H1 (cell line): ENCODE measurements at regions not wholly inside any gene's neighbourhood (a gene's known extent, or its start where the extent isn't known, plus 50 kb on each side); places are given as distances from the start of the nearest gene placed in this dataset.
A peak's percentile ranks its signal among the peaks of the same experiment; 100 is the strongest.

Experiments
- CTCF ChIA-PET: fragments of 300-600 bp; sonication (Branson Sonifier 250); formaldehyde crosslinking; loops from one replicate; lab custom pipeline; 2021; ENCODE audit not compliant: partially characterized antibody; lab: Charles Lee
- POLR2A ChIA-PET: fragments of 300-600 bp; sonication (Branson Sonifier 250); formaldehyde crosslinking; loops from one replicate; lab custom pipeline; 2021; ENCODE audit warnings: inconsistent platforms; ENCODE audit not compliant: partially characterized antibody; lab: Charles Lee
- DNase-seq, 2 experiments: peaks; one replicate each; pipeline versions ENCODE4 v3.0.0 to v3.0.0-alpha.2; 2010 to 2022; ENCODE audit warnings: low spot score in 2 of 2, low read depth in 1 of 2, mixed read lengths in 1 of 2
- FAIRE-seq: peaks from 2 replicates; lab custom pipeline; 2011; peaks lifted over from hg19 to GRCh38; lab: Jason Lieb, UNC
- H2AFZ ChIP-seq: 2 replicates; pipeline ENCODE4 v1.8.1; 2012; ENCODE audit warnings: low read length, inconsistent platforms
- H2AK5ac ChIP-seq: 2 replicates; pipeline ENCODE4 v1.6.1; 2013; ENCODE audit warnings: low read depth, low read length
- H2BK120ac ChIP-seq: replicated peaks from 2 replicates; pipeline ENCODE3; 2013; ENCODE audit warnings: low read depth, low read length, inconsistent platforms
- H2BK12ac ChIP-seq: 2 replicates; pipeline ENCODE4 v1.6.1; 2013; ENCODE audit warnings: low read depth, low read length
- H2BK15ac ChIP-seq: 2 replicates; pipeline ENCODE4 v1.6.1; 2013; ENCODE audit warnings: low read length
- H2BK20ac ChIP-seq: 2 replicates; pipeline ENCODE4 v1.6.1; 2013; ENCODE audit warnings: low read length
- H2BK5ac ChIP-seq: 2 replicates; pipeline ENCODE4 v1.6.1; 2013; ENCODE audit warnings: low read depth, low read length
- H3K14ac ChIP-seq: 2 replicates; pipeline ENCODE4 v1.6.1; 2013; ENCODE audit warnings: inconsistent platforms; ENCODE audit not compliant: insufficient read length
- H3K18ac ChIP-seq: 2 replicates; pipeline ENCODE4 v1.6.1; 2013; ENCODE audit warnings: low read length; ENCODE audit errors: extremely low read depth
- H3K23ac ChIP-seq: 2 replicates; pipeline ENCODE4 v1.6.1; 2013; ENCODE audit warnings: inconsistent platforms; ENCODE audit not compliant: insufficient read length
- H3K23me2 ChIP-seq: 2 replicates; pipeline ENCODE4 v1.6.1; 2013; ENCODE audit warnings: low read depth, low read length
- H3K27ac ChIP-seq: 2 replicates; pipeline ENCODE4 v1.6.1; 2011; ENCODE audit warnings: low read depth, low read length, inconsistent platforms
- H3K27me3 ChIP-seq, 4 experiments: replicated peaks in 1 of 4; 1 replicate in 1 of 4; 2 replicates in 3 of 4; pipeline versions ENCODE4 v1.6.1 to v1.8.1; 2011 to 2013; ENCODE audit warnings: low read length in 3 of 4, mild to moderate bottlenecking in 3 of 4, inconsistent platforms in 2 of 4, mixed read lengths in 2 of 4, moderate library complexity in 1 of 4; ENCODE audit not compliant: control insufficient read depth in 3 of 4, insufficient read depth in 3 of 4; ENCODE audit errors: extremely low read depth in 1 of 4
- H3K36me3 ChIP-seq, 4 experiments: 2 replicates each; pipeline versions ENCODE4 v1.6.1 to v1.8.1; 2011 to 2013; ENCODE audit warnings: mild to moderate bottlenecking in 4 of 4, low read length in 3 of 4, moderate library complexity in 2 of 4, control low read depth in 1 of 4, inconsistent platforms in 1 of 4; ENCODE audit not compliant: insufficient read depth in 4 of 4, control insufficient read depth in 2 of 4
- H3K4ac ChIP-seq: replicated peaks from 2 replicates; pipeline ENCODE3; 2013; ENCODE audit warnings: low read length, low read depth, mixed read lengths, inconsistent platforms; ENCODE audit not compliant: insufficient read length
- H3K4me1 ChIP-seq, 4 experiments: replicated peaks in 1 of 4; 1 replicate in 1 of 4; 2 replicates in 3 of 4; pipeline versions ENCODE4 v1.6.1 to v1.8.1; 2011 to 2013; ENCODE audit warnings: low read length in 3 of 4, inconsistent platforms in 2 of 4, mixed read lengths in 1 of 4; ENCODE audit not compliant: insufficient read depth in 4 of 4, control insufficient read depth in 3 of 4
- H3K4me2 ChIP-seq, 2 experiments: 2 replicates each; pipeline versions ENCODE4 v1.6.1 to v1.8.1; 2011 to 2013; ENCODE audit warnings: low read depth in 2 of 2, low read length in 2 of 2, control low read depth in 1 of 2, inconsistent platforms in 1 of 2, mild to moderate bottlenecking in 1 of 2; ENCODE audit not compliant: insufficient read depth in 1 of 2
- H3K4me3 ChIP-seq, 4 experiments: fragments of 200-600, 300-600 bp in 1 of 4; sonication (generic), shearing (Covaris generic), sonication (Bioruptor Twin) in 1 of 4; 2 replicates each; pipeline versions ENCODE4 v1.5.1 to v1.8.1; 2011 to 2016; ENCODE audit warnings: low read length in 4 of 4, low read depth in 3 of 4, control low read depth in 2 of 4, inconsistent platforms in 2 of 4, mild to moderate bottlenecking in 2 of 4, mixed read lengths in 1 of 4, moderate library complexity in 1 of 4; ENCODE audit not compliant: insufficient read depth in 2 of 4; ENCODE audit errors: extremely low read depth in 1 of 4
- H3K56ac ChIP-seq: replicated peaks from 2 replicates; pipeline ENCODE3; 2013; ENCODE audit warnings: low read depth, mild to moderate bottlenecking, mixed read lengths, low read length, inconsistent platforms; ENCODE audit not compliant: insufficient read length
- H3K79me1 ChIP-seq: 2 replicates; pipeline ENCODE4 v1.6.1; 2013; ENCODE audit warnings: low read depth, low read length, control low read depth
- H3K79me2 ChIP-seq, 2 experiments: 2 replicates each; pipeline versions ENCODE4 v1.6.1 to v1.8.1; 2012 to 2013; ENCODE audit warnings: low read length in 2 of 2, mild to moderate bottlenecking in 2 of 2, inconsistent platforms in 1 of 2; ENCODE audit not compliant: insufficient read depth in 2 of 2, control insufficient read depth in 1 of 2
- H3K9ac ChIP-seq, 4 experiments: replicated peaks in 1 of 4; 1 replicate in 1 of 4; 2 replicates in 3 of 4; pipeline versions ENCODE4 v1.6.1 to v1.8.1; 2011 to 2013; ENCODE audit warnings: low read depth in 3 of 4, low read length in 3 of 4, control low read depth in 2 of 4, mild to moderate bottlenecking in 2 of 4, moderate library complexity in 2 of 4, inconsistent platforms in 1 of 4; ENCODE audit errors: extremely low read depth in 1 of 4
- H3K9me3 ChIP-seq, 2 experiments: 2 replicates each; pipeline versions ENCODE4 v1.6.1 to v1.8.1; 2012 to 2013; ENCODE audit warnings: mild to moderate bottlenecking in 2 of 2, moderate library complexity in 2 of 2, control low read depth in 1 of 2, inconsistent platforms in 1 of 2, low read depth in 1 of 2, low read length in 1 of 2, mixed read lengths in 1 of 2; ENCODE audit not compliant: insufficient read depth in 2 of 2
- H4K20me1 ChIP-seq, 2 experiments: replicated peaks in 1 of 2; 2 replicates each; pipeline versions ENCODE3 to v1.8.1; 2011 to 2013; ENCODE audit warnings: inconsistent platforms in 2 of 2, low read length in 2 of 2, mild to moderate bottlenecking in 1 of 2; ENCODE audit not compliant: insufficient read depth in 2 of 2, control insufficient read depth in 1 of 2
- H4K5ac ChIP-seq: 2 replicates; pipeline ENCODE4 v1.6.1; 2013; ENCODE audit warnings: low read length, low read depth, mixed read lengths, inconsistent platforms; ENCODE audit not compliant: insufficient read length
- H4K8ac ChIP-seq: 2 replicates; pipeline ENCODE4 v1.8.0; 2013; ENCODE audit warnings: mild to moderate bottlenecking, moderate library complexity, low read length, inconsistent platforms; ENCODE audit not compliant: insufficient read depth; ENCODE audit errors: extremely low read depth
- H4K91ac ChIP-seq: replicated peaks from 2 replicates; pipeline ENCODE3; 2013; ENCODE audit warnings: low read length, mixed read lengths, inconsistent platforms; ENCODE audit not compliant: insufficient read length
- ASH2L ChIP-seq: fragments of 200-600, 300-600 bp; sonication (generic); IDR thresholded peaks from one replicate; pipeline ENCODE4 v1.7.1; 2017; ENCODE audit warnings: low read length
- CBX8 ChIP-seq: fragments of 300-800, 300-1000 bp; sonication (generic); IDR thresholded peaks from 2 replicates; pipeline ENCODE4 v1.7.1; 2016; ENCODE audit warnings: low read depth, low read length, borderline replicate concordance
- CEBPB ChIP-seq: IDR thresholded peaks from 2 replicates; pipeline ENCODE4 v1.6.1; 2012; ENCODE audit warnings: low read depth, low read length
- CTBP2 ChIP-seq: IDR thresholded peaks from 2 replicates; pipeline ENCODE4 v1.7.0; 2011; ENCODE audit warnings: borderline replicate concordance, mild to moderate bottlenecking, moderate library complexity, mixed read lengths, low read length; ENCODE audit not compliant: insufficient read depth, insufficient read length
- HDAC6 ChIP-seq: IDR thresholded peaks from one replicate; pipeline ENCODE4 v1.7.1; 2012; ENCODE audit warnings: low read depth, mild to moderate bottlenecking, inconsistent platforms, low read length, moderate library complexity
- KDM1A ChIP-seq: fragments of 200-600, 300-600 bp; sonication (generic); IDR thresholded peaks from 2 replicates; pipeline ENCODE4 v1.7.1; 2016; ENCODE audit warnings: mild to moderate bottlenecking, low read length, borderline replicate concordance
- KDM4A ChIP-seq: IDR thresholded peaks from one replicate; pipeline ENCODE4 v1.7.1; 2012; ENCODE audit warnings: low read depth, mild to moderate bottlenecking, moderate library complexity, low read length, inconsistent platforms; ENCODE audit not compliant: severe bottlenecking
- KDM5A ChIP-seq: fragments of 200-600 bp; IDR thresholded peaks from 2 replicates; pipeline ENCODE4 v1.7.1; 2012; ENCODE audit warnings: mild to moderate bottlenecking, low read length, inconsistent platforms, mixed read lengths
- PHF8 ChIP-seq: fragments of 200-600 bp; sonication (generic); conservative IDR thresholded peaks from 2 replicates; pipeline ENCODE4 v1.7.1; 2012; ENCODE audit warnings: low read depth, mild to moderate bottlenecking, inconsistent platforms, low read length, moderate library complexity
- POU5F1 ChIP-seq: IDR thresholded peaks from 2 replicates; pipeline ENCODE4 v1.6.1; 2011; ENCODE audit warnings: low read depth, mild to moderate bottlenecking, low read length, moderate library complexity
- RNF2 ChIP-seq: fragments of 200-900, 300-1000 bp; sonication (generic); IDR thresholded peaks from 2 replicates; pipeline ENCODE4 v1.7.1; 2016; ENCODE audit warnings: borderline replicate concordance, low read depth, mild to moderate bottlenecking, antibody characterized with exemption, low read length; ENCODE audit not compliant: poor library complexity, severe bottlenecking; ENCODE audit errors: missing control alignments
- SP1 ChIP-seq: IDR thresholded peaks from 2 replicates; pipeline ENCODE4 v1.6.1; 2011; ENCODE audit warnings: low read depth, low read length
- TAF7 ChIP-seq: optimal IDR thresholded peaks from 2 replicates; pipeline ENCODE3; 2011; ENCODE audit warnings: low read depth, mild to moderate bottlenecking, inconsistent platforms, low read length, moderate library complexity, borderline replicate concordance
- YY1 ChIP-seq: IDR thresholded peaks from 2 replicates; pipeline ENCODE4 v1.6.1; 2011; ENCODE audit warnings: low read depth, mild to moderate bottlenecking, low read length
- WGBS, 2 experiments: shearing (Covaris generic) in 1 of 2; methylation state at CpG; one replicate each; pipeline versions ENCODE4 v1.1.6 to v1.1.7; 2013 to 2015; ENCODE audit warnings: low lambda C conversion rate in 2 of 2, mixed read lengths in 2 of 2, inconsistent platforms in 1 of 2, low coverage in 1 of 2, missing lambda C conversion rate in 1 of 2; ENCODE audit not compliant: insufficient replicate concordance in 2 of 2, insufficient coverage in 1 of 2, insufficient read length in 1 of 2; ENCODE audit errors: extremely low coverage in 1 of 2, missing lambda C conversion rate in 1 of 2; 5-methylcytosine and 5-hydroxymethylcytosine counted together

DNA sequence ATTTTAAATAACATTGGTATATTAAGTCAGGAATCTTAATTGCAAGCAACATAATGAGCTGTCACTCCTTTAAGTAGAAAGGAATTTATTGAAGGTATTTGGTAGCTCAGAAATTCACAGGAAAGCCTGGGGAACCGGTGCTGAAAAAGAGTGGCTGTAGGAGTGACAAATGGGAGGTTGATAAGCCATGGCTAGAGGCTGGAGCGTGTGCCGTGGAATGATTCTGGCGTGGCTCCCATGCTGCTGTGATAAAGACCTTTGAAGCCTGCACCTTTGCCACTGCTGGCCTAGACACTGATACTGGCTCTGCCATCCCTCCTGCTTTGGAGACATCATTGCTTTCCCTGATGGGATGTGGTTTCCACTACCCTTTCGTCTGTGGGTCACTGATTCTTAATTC, 65.7 kb upstream of the ATG10 start:
- Histone ChIP-seq H3K36me3 (no peaks in the 10 kb centered on the region), H2BK120ac (no peak overlapping the region), H3K4me3 (no peak overlapping the region), H4K5ac (no peak overlapping the region), H2BK12ac (peak overlapping the region; percentile 64; the same call in 1 of the 2 replicates), H3K23ac (no peak overlapping the region), H3K4me2 (no peak overlapping the region), H2BK15ac (peak overlapping the region; percentile 38; the same call in 1 of the 2 replicates), H3K23me2 (peaks cover 2% of the 10 kb centered on the region; the same call in 1 of the 2 replicates), H3K27ac (no peak overlapping the region), H3K14ac (no peak overlapping the region), H3K4ac (no peak overlapping the region), H4K91ac (no peak overlapping the region), H3K79me1 (no peaks in the 10 kb centered on the region), H3K79me2 (no peaks in the 10 kb centered on the region), H3K18ac (no peak overlapping the region), H3K56ac (no peak overlapping the region), H2BK20ac (peak overlapping the region; percentile 26; the same call in 1 of the 2 replicates), H3K9ac (no peak overlapping the region), H3K27me3 (no peaks in the 10 kb centered on the region), H3K4me1 (0 out of 7 replicates have a peak, but pooled peaks cover 0 to 4% (median 0%) of the 10 kb centered on the region in 4 experiments), H2BK5ac (no peak overlapping the region), H2AFZ (no peak overlapping the region), H4K20me1 (no peaks in the 10 kb centered on the region), H2AK5ac (no peak overlapping the region), H4K8ac (no peak overlapping the region), H3K9me3 (peaks cover 0 to 4% of the 10 kb centered on the region in 2 experiments; a peak in 1 of 4 replicates)
- DNase-seq (no peak), FAIRE-seq (no peak)
- CTCF ChIA-PET, result interaction anchor here (0.9 to 1.1 kb wide), 3 partner anchors 12 to 49 kb away, joined by 3 to 5 read pairs (median 3); no protein-coding TSS in a partner anchor
- POLR2A ChIA-PET, result interaction anchor here (0.5 to 0.9 kb wide), 2 partner anchors 61 to 368 kb away, joined by 3 read pairs; no protein-coding TSS in a partner anchor
- 90% methylated on average over 5 of the region's 5 CpGs; no CpG with 5 or more reads in 1 of the 2 experiments for WGBS, 2 experiments
- no peak for TF ChIP-seq CBX8
- TF ChIP-seq PHF8, result no peak
- TF ChIP-seq HDAC6, result no peak
- TF ChIP-seq KDM4A, result no peak
- TF ChIP-seq CTBP2, result no peak
- no peak for TF ChIP-seq KDM1A
- TF ChIP-seq ASH2L, result no peak
- no peak for TF ChIP-seq YY1
- TF ChIP-seq KDM5A, result no peak
- no peak for TF ChIP-seq SP1
- no peak for TF ChIP-seq TAF7
- TF ChIP-seq CEBPB, result no peak
- no peak for TF ChIP-seq RNF2
- no peak for TF ChIP-seq POU5F1
